SU-DHL-6 (cell line): ENCODE measurements at regions not wholly inside any gene's neighbourhood (a gene's known extent, or its start where the extent isn't known, plus 50 kb on each side); places are given as distances from the start of the nearest gene placed in this dataset.
"Not testable (repeated sequence)": the region's sequence is repeated elsewhere in the genome, so short reads cannot be mapped to it uniquely, and the experiment has no call there.

ENCODE experiments used
- H2AFZ ChIP-seq: fragments of 200-600 bp; sonication (generic); 2 replicates; pipeline ENCODE4 v1.6.1; 2014; ENCODE audit warnings: low read depth, mild to moderate bottlenecking, moderate library complexity, mixed read lengths, antibody characterized with exemption, low read length; ENCODE audit not compliant: severe bottlenecking
- H3F3A ChIP-seq: fragments of 200-600 bp; shearing (Covaris generic); 2 replicates; pipeline ENCODE4 v1.6.0; 2016; ENCODE audit warnings: antibody characterized with exemption, mild to moderate bottlenecking; ENCODE audit not compliant: insufficient read depth
- H3K27ac ChIP-seq: fragments of 200-600 bp; sonication (generic); 2 replicates; pipeline ENCODE4 v1.5.1; 2016; ENCODE audit warnings: low read depth, mild to moderate bottlenecking, low read length, moderate library complexity, mixed read lengths
- H3K27me3 ChIP-seq: fragments of 200-600 bp; sonication (generic), shearing (Covaris generic); 2 replicates; pipeline ENCODE4 v1.6.0; 2014; ENCODE audit warnings: mild to moderate bottlenecking, low read length
- H3K36me3 ChIP-seq: fragments of 200-600 bp; sonication (generic); 2 replicates; pipeline ENCODE4 v1.6.1; 2014; ENCODE audit warnings: mild to moderate bottlenecking, low read length, mixed read lengths
- H3K4me2 ChIP-seq: fragments of 300-600, 200-600 bp; shearing (Covaris generic), sonication (generic); 2 replicates; pipeline ENCODE4 v1.6.0; 2014; ENCODE audit warnings: low read length, low read depth, mild to moderate bottlenecking; ENCODE audit not compliant: poor library complexity, severe bottlenecking
- H3K4me3 ChIP-seq: fragments of 200-600 bp; sonication (generic); 2 replicates; pipeline ENCODE4 v1.5.1; 2014; ENCODE audit warnings: antibody characterized with exemption, low read length, mild to moderate bottlenecking, mixed read lengths; ENCODE audit not compliant: insufficient read depth, poor library complexity, severe bottlenecking
- H3K79me2 ChIP-seq: fragments of 200-600 bp; sonication (generic); 2 replicates; pipeline ENCODE4 v1.6.1; 2014; ENCODE audit warnings: mild to moderate bottlenecking, low read length, moderate library complexity; ENCODE audit not compliant: insufficient read depth
- H3K9ac ChIP-seq: fragments of 200-600 bp; sonication (generic); 2 replicates; pipeline ENCODE4 v1.7.0; 2014; ENCODE audit warnings: mild to moderate bottlenecking, low read length
- H3K9me2 ChIP-seq: fragments of 200-600 bp; sonication (generic); replicated peaks from 2 replicates; pipeline ENCODE4 v1.6.1; 2014; ENCODE audit warnings: low read length; ENCODE audit not compliant: insufficient read depth
- H3K9me3 ChIP-seq: fragments of 200-600 bp; sonication (generic); 2 replicates; pipeline ENCODE4 v1.6.1; 2014; ENCODE audit warnings: low read length, mixed read lengths; ENCODE audit not compliant: insufficient read depth
- H4K20me1 ChIP-seq: fragments of 200-600 bp; sonication (generic); 2 replicates; pipeline ENCODE4 v1.6.1; 2014; ENCODE audit warnings: low read depth, mild to moderate bottlenecking, antibody characterized with exemption, low read length, moderate library complexity, mixed read lengths
- EZH2phosphoT487 ChIP-seq: fragments of 200-600 bp; sonication (generic), shearing (Covaris generic); conservative IDR thresholded peaks from 2 replicates; pipeline ENCODE4 v1.6.1; 2018; ENCODE audit warnings: mild to moderate bottlenecking, antibody characterized with exemption, low read length, moderate library complexity, mixed read lengths
- TF ChIP-seq, protein P1 (sequence below): fragments of 200-600 bp; sonication (generic); IDR thresholded peaks from one replicate; pipeline ENCODE4 v1.5.1; 2017; ENCODE audit warnings: antibody characterized with exemption, mild to moderate bottlenecking, low read length, moderate library complexity; ENCODE audit not compliant: insufficient read depth, poor library complexity, severe bottlenecking

DNA sequence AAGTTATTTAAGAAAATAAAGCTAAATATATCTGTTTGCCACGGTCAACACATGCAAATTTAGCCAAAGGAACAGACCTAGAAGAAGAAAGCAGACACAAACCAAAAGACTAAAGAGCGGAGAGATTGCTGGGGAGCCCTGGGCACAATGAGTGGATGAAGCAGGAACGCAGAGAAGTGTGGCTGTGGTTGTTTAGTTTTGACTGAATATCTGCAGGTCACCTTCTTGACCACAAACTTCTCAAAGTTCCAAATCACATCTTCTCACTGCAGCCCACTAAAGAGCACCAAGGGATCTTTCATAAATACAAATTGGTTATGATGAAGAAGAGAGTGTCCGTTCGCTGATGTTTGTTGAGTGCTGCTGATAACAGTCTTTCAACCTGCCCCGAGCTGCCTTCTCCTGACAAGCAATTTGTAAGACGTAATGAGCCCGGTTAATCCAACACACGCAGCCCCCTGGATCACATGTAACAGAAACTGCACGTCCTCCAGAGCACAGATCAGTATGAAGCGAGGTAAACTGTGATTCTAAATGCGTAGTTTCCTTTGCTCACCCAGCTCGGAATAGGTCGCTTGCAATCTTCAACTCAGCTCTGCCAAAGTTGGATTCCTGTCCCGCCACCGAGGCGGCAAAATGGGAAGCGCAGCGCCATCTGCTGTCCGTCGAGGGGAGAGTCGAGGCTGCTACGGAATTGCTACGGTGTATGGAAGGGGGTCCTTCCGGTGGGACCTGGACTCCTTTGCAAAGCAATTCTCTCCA, 120.8 kb downstream of the GXYLT1 start:
- no peaks in the 10 kb centered on the region for H3K9me2 ChIP-seq
- H3K27me3 ChIP-seq = no peaks in the 10 kb centered on the region
- TF ChIP-seq EZH2phosphoT487 = no peak
- TF ChIP-seq, protein P1, sequence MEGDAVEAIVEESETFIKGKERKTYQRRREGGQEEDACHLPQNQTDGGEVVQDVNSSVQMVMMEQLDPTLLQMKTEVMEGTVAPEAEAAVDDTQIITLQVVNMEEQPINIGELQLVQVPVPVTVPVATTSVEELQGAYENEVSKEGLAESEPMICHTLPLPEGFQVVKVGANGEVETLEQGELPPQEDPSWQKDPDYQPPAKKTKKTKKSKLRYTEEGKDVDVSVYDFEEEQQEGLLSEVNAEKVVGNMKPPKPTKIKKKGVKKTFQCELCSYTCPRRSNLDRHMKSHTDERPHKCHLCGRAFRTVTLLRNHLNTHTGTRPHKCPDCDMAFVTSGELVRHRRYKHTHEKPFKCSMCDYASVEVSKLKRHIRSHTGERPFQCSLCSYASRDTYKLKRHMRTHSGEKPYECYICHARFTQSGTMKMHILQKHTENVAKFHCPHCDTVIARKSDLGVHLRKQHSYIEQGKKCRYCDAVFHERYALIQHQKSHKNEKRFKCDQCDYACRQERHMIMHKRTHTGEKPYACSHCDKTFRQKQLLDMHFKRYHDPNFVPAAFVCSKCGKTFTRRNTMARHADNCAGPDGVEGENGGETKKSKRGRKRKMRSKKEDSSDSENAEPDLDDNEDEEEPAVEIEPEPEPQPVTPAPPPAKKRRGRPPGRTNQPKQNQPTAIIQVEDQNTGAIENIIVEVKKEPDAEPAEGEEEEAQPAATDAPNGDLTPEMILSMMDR = peak; percentile 96
- H3K36me3 ChIP-seq = no peaks in the 10 kb centered on the region
- H3K79me2 ChIP-seq = no peaks in the 10 kb centered on the region
- H3K9ac ChIP-seq = no peak overlapping the region
- H3K27ac ChIP-seq = no peak overlapping the region
- H3K4me2 ChIP-seq = peak overlapping the region; percentile 32
- H3K4me3 ChIP-seq = no peak overlapping the region
- H4K20me1 ChIP-seq = no peaks in the 10 kb centered on the region
- H2AFZ ChIP-seq = peak overlapping the region; percentile 73
- no peaks in the 10 kb centered on the region for H3F3A ChIP-seq
- H3K9me3 ChIP-seq = no peaks in the 10 kb centered on the region

GRCh38 chr12:42021937-42022336, 122.7 kb downstream of the GXYLT1 start:
- H3K9me2 ChIP-seq, H3K36me3 ChIP-seq, H3K27me3 ChIP-seq, H3F3A ChIP-seq, H3K27ac ChIP-seq, H3K4me3 ChIP-seq, H3K4me2 ChIP-seq, H4K20me1 ChIP-seq, H3K9me3 ChIP-seq, H3K9ac ChIP-seq, H2AFZ ChIP-seq, H3K79me2 ChIP-seq: not testable (repeated sequence)

GRCh38 chr12:42021469-42021868, 123.2 kb downstream of the GXYLT1 start:
- H3K9me3 ChIP-seq = no peaks in the 10 kb centered on the region
- no peaks in the 10 kb centered on the region for H3K27me3 ChIP-seq
- H3K27ac ChIP-seq = no peak overlapping the region
- no peak overlapping the region for H3K4me3 ChIP-seq
- no peak for TF ChIP-seq EZH2phosphoT487
- no peaks in the 10 kb centered on the region for H3K9me2 ChIP-seq
- H3K79me2 ChIP-seq = no peaks in the 10 kb centered on the region
- no peak overlapping the region for H3K4me2 ChIP-seq
- no peaks in the 10 kb centered on the region for H4K20me1 ChIP-seq
- H3K9ac ChIP-seq = no peak overlapping the region
- H3K36me3 ChIP-seq = no peaks in the 10 kb centered on the region
- no peaks in the 10 kb centered on the region for H3F3A ChIP-seq
- no peak overlapping the region for H2AFZ ChIP-seq

DNA sequence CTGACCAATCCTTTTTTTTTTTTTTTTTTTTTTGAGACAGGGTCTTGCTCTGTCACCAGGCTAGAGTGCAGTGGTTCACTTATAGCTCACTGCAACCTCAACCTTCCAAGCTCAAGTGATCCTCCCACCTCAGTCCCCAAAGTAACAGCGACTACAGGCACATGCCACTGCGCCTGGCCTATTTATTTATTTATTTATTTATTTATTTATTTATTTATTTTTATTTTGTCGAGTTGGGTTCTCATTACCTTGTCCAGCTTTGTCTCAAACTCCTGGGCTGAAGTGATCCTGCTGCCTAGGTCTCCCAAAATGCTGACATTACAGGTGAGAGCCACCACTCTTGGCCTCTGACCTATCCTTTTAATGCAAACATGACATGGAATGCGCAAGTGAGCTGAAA, 124.4 kb downstream of the GXYLT1 start:
- TF ChIP-seq, protein P1 = no peak
- no peak for TF ChIP-seq EZH2phosphoT487
- no peaks in the 10 kb centered on the region for H4K20me1 ChIP-seq
- H2AFZ ChIP-seq = no peak overlapping the region

More for the DNA sequence above, 124.4 kb downstream of the GXYLT1 start:
- H3K4me2 ChIP-seq = no peak overlapping the region
- no peaks in the 10 kb centered on the region for H3K36me3 ChIP-seq
- no peaks in the 10 kb centered on the region for H3K9me2 ChIP-seq
- H3F3A ChIP-seq = no peaks in the 10 kb centered on the region
- H3K27ac ChIP-seq = no peak overlapping the region
- no peaks in the 10 kb centered on the region for H3K79me2 ChIP-seq
- no peak overlapping the region for H3K4me3 ChIP-seq
- H3K9ac ChIP-seq = no peak overlapping the region
- no peaks in the 10 kb centered on the region for H3K27me3 ChIP-seq
- H3K9me3 ChIP-seq = no peaks in the 10 kb centered on the region
